ENCODE measurements at regions not wholly inside any gene's neighbourhood (a gene's known extent, or its start where the extent isn't known, plus 50 kb on each side); places are given as distances from the start of the nearest gene placed in this dataset.
"Not testable (repeated sequence)": the region's sequence is repeated elsewhere in the genome, so short reads cannot be mapped to it uniquely, and the experiment has no call there.

DNA sequence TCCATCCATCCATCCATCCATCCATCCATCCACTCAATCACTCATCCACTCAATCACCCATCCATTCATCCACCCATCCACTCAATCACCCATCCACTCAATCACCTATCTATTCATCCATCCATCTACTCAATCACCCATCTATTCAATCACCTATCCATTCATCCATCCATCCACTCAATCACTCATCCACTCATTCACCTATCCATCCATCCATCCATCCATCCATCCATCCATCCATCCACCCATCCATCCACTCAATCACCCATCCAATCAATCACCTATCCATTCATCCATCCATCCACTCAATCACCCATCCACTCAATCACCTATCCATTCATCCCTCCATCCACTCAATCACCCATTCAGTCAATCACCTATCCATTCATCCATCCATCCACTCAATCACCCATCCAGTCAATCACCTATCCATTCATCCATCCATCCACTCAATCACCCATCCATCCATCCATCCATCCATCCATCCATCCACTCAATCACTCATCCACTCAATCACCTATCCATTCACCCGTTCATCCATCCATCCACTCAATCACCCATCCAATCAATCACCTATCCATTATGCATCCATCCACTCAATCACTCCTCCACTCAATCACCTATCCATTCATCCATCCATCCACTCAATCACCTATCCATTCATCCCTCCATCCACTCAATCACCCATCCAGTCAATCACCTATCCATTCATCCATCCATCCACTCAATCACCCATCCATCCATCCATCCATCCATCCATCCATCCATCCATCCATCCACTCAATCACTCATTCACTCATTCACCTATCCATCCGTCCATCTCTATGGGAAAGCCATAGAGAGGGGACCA lies 114.7 kb upstream of the ZBTB40 start:
- DNase-seq: not testable (repeated sequence)

DNA sequence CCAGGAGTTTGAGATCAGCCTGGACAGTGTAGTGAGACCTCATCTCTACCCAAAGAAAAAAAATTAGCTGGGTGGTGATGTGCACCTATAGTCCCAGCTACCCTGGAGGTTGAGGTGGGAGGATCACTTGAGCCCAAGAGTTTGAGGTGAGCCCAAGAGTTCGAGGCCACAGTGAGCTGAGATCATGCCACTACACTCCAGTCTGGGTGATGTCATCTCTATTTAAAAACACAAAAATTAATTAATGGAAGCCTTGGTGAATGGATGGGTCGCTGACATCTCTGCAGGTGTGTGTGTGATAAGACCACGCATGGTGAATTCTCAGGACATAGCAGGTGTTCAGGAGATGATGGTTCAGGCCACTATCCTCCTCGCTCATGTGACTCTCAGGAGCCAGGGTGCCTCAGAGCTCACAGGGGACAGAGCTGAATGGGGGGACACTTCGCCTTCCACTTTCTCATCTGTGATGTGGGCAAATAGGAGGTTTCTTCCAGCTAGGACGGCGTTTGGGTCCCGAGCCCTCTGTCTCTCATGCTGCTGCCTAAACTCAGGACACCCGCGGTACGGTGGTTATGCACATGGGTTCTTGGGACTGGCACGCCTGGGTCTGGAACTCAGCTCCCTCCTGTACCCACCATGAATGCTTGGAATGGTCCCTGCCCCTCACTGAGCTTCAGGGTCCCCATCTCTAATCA lies 113.4 kb upstream of the ZBTB40 start:
- no peak for DNase-seq

DNA sequence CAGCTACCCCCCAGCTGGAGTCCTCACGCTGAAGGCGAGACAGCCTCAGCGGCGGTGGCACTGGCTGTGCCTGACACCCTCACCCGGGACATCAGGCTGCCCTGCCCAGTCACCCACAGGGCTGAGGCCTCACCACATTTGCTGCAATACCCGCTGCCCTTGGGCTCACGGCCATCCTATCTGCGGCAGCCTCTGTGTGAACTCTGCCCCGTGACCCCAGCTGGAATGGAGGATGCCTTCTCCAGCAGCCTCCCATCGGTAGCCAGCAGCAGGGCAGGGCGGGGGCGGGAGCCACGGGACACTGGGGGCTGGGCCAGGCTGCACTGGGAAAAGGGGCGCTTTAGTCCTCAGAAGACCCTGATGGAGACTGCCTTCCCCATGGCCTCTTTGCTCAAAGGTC lies 112.4 kb upstream of the ZBTB40 start:
- no peak for DNase-seq

GRCh38 chr1:22340066-22340465 lies 111.6 kb upstream of the ZBTB40 start:
- no peak for DNase-seq

DNA sequence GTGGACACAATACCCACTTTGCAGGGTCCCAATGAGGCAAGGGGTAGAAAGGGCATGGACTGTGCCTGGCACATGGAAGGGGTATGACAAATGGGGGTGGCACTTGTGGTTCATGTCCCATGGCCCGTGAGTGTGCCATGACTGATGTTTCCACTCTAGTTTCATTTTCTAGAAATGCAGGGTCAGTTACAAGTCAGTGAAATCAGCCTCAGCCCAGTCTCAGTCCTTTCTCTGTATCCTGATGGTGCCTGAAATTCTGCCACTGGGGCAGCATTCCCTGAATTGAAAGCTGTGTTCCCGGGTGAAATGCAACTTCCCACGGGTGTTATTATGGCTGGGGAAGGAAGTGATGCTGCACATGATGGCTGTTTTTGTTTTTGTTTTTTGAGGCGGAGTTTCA lies 110.8 kb upstream of the ZBTB40 start:
- DNase-seq: no peak

DNA sequence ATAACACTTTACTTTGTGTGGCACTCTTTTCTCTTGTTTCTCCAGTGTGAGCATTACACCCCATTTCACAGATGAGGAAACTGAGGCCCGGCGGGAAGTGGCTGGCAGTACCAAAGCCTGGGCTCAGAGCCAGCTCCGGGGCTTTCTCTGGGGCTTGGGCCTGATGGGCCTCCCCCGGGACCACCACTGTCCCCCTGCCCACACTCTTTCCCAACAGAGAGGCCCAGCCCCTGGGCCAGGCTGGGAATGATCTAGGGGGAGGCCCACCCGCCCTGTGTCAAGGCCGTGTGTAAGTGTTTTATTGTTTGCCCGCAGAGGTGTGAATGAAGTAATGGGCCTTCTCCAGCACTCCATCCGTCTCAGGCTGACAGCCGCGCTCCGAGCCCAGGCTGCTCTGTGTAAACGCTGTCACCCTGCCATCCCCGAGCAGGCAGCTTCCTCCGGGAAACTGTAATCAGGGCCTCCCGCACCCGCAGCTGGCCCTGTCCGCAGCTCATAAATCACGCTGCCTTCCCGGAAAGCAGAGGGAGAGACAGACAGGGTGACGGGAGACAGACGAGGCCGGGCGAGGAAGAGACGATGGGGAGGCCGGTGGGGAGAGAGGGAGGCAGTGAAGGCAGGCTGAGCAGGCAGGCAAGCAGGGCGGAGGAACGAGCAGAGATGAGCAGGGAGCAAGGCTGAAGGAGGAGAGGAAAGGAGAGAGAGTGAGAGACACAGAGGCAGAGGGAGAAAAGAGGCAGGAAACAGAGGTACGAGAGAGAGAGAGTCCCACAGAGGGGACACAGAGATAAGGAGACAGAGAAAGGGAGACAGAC lies 109.7 kb upstream of the ZBTB40 start:
- DNase-seq: no peak

GRCh38 chr1:22342734-22343191 lies 108.9 kb upstream of the ZBTB40 start:
- no peak for DNase-seq

- DNase-seq: no peak
Observed at GRCh38 chr1:22343456-22344328, 108.0 kb upstream of the ZBTB40 start.

DNA sequence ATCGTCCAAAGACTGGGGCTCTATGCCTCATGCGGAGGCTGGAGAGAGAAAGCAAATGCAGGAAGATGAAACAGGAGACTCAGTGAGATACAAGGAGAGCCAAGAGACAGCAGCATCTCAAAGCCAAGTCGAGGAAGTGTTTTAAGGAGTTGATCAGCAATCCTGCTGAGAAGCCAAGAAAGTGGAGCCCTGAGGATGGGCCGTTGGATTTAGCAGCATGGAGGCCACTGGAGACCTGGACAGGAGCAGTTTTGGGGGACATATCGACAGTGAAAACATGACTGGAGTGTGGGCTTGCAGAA lies 107.4 kb upstream of the ZBTB40 start:
- no peak for DNase-seq

- no peak for DNase-seq
Observed at GRCh38 chr1:22344851-22345560, 106.6 kb upstream of the ZBTB40 start.

- DNase-seq: no peak
Observed at GRCh38 chr1:22347854-22348760, 103.5 kb upstream of the ZBTB40 start.

- no peak for DNase-seq
Observed at GRCh38 chr1:22349362-22350043, 102.1 kb upstream of the ZBTB40 start.

DNA sequence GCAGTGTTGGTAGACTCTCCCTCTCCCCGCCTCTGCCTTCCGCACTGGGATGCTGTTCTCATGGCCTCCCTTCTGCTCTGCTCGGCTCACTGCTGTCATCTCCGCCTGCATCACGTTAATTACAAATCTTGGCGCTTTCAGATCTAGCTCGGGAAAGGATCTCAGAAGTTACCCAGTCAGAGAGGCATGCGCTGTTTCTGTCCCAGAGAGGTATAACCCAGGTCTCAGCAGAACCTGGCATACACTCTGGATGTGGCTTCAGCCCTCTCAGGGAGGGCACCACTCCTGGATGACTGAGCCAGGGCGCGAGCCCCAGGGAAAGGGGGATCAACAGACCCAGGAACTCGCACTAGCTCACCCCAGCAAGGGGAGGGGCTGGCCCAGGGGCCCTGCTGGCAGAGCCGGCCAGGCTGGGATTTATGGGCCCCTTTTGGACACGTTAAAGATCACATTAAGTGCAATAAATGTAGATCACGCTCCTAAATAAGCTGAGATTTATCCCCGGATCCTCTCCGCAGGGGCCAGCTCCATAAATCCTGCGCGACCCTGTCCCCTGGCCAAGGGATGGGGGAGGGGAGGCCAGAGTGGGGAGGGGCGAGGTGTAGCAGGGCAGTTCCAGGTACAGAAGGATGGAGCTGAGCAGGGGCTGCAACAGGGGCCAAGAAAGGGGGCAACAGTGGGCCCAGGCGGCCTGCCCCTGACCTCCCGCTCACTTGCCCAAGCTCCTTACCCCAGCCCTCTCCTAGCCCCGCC lies 101.3 kb upstream of the ZBTB40 start:
- DNase-seq: no peak

DNA sequence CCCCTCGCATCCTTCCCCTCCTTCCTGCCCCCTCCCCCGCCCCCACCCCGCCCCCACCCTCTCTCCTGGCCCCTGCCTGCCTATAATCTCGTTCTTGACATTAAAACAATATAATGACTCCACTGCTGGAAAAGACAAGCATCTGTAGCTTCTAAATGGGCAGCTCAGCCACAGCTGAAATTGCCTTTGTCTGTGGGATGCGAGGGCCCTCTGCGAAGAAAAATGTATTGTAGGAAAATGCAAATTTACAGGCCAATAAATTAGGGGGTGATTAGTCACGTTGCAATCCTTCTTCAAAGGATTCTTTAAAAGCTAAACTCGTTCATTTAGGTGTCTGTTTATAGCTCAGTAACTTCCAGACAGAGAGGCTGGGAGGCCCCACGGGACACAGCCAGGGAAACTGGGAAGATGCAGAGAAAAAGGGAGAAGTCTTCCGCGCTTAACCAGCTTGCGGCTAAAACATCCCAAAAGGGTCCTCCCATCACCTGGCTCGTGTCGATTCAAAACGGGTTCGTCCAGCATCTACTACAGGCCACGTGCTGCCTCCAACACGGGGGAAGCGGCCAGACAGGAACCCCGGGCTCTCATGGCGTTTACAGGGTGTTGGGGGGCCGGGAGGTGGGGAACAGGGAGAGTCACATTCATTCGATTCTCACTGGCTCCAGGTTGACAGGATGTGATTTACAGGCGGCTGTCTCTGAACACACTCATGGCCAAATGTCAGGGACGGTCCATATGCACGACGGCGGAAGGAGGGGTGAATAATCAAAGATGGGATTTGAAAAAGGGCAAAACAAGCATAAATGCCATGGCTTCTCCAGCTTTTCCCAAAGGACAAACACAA lies 100.5 kb upstream of the ZBTB40 start:
- no peak for DNase-seq

DNA sequence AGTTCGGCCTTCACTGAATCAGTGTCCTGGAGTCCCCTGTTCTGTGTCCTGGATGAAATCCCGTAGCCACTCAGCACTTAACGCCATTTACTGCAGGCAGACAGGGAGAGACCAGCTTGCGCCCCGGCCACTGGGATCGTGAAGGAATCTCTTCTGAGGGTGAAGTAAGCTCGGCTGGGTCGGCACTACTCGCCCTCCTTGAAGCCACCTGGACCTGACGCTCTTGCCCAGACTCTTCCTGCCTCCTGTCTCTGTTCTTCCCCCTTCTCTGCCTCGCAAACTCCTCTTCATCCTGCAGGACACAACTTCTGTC lies 99.9 kb upstream of the ZBTB40 start:
- DNase-seq: no peak

- no peak for DNase-seq
Observed at GRCh38 chr1:22352355-22352754, 99.3 kb upstream of the ZBTB40 start.

DNA sequence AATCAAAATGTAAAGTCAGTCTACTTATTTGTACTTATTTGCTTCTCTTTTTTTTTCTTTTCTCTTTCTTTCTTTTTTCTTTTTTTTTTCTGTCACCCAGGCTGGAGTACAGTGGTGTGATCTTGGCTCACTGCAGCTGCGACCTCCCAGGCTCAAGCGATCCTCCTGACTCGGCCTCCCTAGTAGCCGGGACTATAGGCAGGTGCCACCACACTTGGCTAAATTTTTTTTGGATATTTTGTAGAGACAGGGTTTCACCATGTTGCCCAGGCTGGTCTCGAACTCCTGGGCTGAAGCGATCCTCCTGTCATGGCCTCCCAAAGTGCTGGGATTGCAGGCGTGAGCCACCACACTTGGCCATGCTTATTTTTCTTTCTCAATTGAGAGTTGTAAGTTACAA lies 98.8 kb upstream of the ZBTB40 start:
- DNase-seq: no peak

GRCh38 chr1:22359427-22359826 lies 92.2 kb upstream of the ZBTB40 start:
- no peak for DNase-seq
